HG03025 (cell line): ENCODE measurements at regions not wholly inside any gene's neighbourhood (a gene's known extent, or its start where the extent isn't known, plus 50 kb on each side); places are given as distances from the start of the nearest gene placed in this dataset.
A peak's percentile ranks its signal among the peaks of the same experiment; 100 is the strongest.
"Not testable (repeated sequence)": the region's sequence is repeated elsewhere in the genome, so short reads cannot be mapped to it uniquely, and the experiment has no call there.

ENCODE experiments used
- ATAC-seq: cut with Tn5 transposase; IDR thresholded peaks from one replicate; pipeline ENCODE4 v1.9.1; 2021; ENCODE audit warnings: mild to moderate bottlenecking, moderate library complexity; ENCODE audit not compliant: unreplicated experiment, low FRiP score

GRCh38 chr2:159880729-159881128 lies 82.7 kb upstream of the CD302 start:
- ATAC-seq, result no peak

GRCh38 chr2:159879051-159879604 lies 81.1 kb upstream of the CD302 start:
- ATAC-seq, result peak; percentile 69

GRCh38 chr2:159875083-159875482 lies 77.1 kb upstream of the CD302 start:
- ATAC-seq, result no peak

- no peak for ATAC-seq
Measured at GRCh38 chr2:159873258-159873657, 75.2 kb upstream of the CD302 start.

- ATAC-seq, result no peak
Measured at GRCh38 chr2:159872353-159872752, 74.3 kb upstream of the CD302 start.

- ATAC-seq, result not testable (repeated sequence)
Measured at GRCh38 chr2:159868598-159869159, 70.7 kb upstream of the CD302 start.

GRCh38 chr2:159867567-159868361 lies 69.8 kb upstream of the CD302 start:
- ATAC-seq, result no peak

GRCh38 chr2:159863526-159864160 lies 65.6 kb upstream of the CD302 start:
- no peak for ATAC-seq

- ATAC-seq, result no peak
Measured at GRCh38 chr2:159860581-159861310, 62.7 kb upstream of the CD302 start.

GRCh38 chr2:159859583-159859982 lies 61.6 kb upstream of the CD302 start:
- ATAC-seq, result no peak

GRCh38 chr2:159856760-159857159 lies 58.8 kb upstream of the CD302 start:
- ATAC-seq, result no peak

- ATAC-seq, result no peak
Measured at GRCh38 chr2:159855557-159856061, 57.6 kb upstream of the CD302 start.

GRCh38 chr2:159855143-159855542 lies 57.1 kb upstream of the CD302 start:
- no peak for ATAC-seq

- no peak for ATAC-seq
Measured at GRCh38 chr2:159854481-159854880, 56.5 kb upstream of the CD302 start.

- ATAC-seq, result no peak
Measured at GRCh38 chr2:159853101-159853500, 55.1 kb upstream of the CD302 start.

GRCh38 chr2:159851941-159852340 lies 53.9 kb upstream of the CD302 start:
- ATAC-seq, result no peak

- ATAC-seq, result no peak
Measured at GRCh38 chr2:159850789-159851188, 52.8 kb upstream of the CD302 start.

GRCh38 chr2:159849160-159849813 lies 51.3 kb upstream of the CD302 start:
- no peak for ATAC-seq
